ENCODE measurements at regions not wholly inside any gene's neighbourhood (a gene's known extent, or its start where the extent isn't known, plus 50 kb on each side); places are given as distances from the start of the nearest gene placed in this dataset.

DNA sequence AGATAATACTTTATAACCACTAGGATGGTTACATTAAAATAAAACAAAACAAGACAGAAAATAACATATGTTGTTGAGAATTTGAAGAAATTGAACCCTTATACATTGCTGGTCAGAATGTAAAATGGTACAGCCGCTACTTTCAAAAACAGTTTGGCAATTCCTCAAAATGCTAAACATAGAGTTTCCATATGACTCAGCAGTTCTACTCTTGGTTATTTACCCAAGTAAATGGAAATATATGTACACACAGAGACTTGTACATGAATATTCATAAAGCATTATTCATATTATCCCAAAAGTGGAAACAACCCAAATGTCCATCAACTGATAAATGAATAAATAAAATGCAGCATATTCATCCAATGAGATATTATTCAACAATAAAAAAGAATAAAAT, 92.5 kb upstream of the LRATD1 start:
- Mint-ChIP-seq H3K9me3 (peaks cover 9% of the 10 kb centered on the region), H3K4me3 (no peak overlapping the region), H3K27ac (no peak overlapping the region), H3K4me1 (no peaks in the 10 kb centered on the region), H3K27me3 (ENCODE audit: insufficient read depth, low read depth) (no peaks in the 10 kb centered on the region), H3K36me3 (peaks cover 2% of the 10 kb centered on the region)
- no peak overlapping the region for H3K27ac ChIP-seq
- no peak overlapping the region for H3K4me3 ChIP-seq
- H3F3A ChIP-seq (ENCODE audit: low read depth), result no peaks in the 10 kb centered on the region
- no peak for TF ChIP-seq EZH2phosphoT487 (IDR thresholded peaks at IDR 0.05)
- no peaks in the 10 kb centered on the region for H3K9me3 ChIP-seq (ENCODE audit: low read depth)
- H4K20me1 ChIP-seq (ENCODE audit: low read depth), result no peaks in the 10 kb centered on the region
- H3K4me2 ChIP-seq, result no peak overlapping the region
- no peak overlapping the region for H3K9ac ChIP-seq
- H3K36me3 ChIP-seq, result no peaks in the 10 kb centered on the region
- no peaks in the 10 kb centered on the region for H3K79me2 ChIP-seq (ENCODE audit: low read depth)
- DNase-seq (ENCODE audit: low spot score), result no peak
- no peak overlapping the region for H2AFZ ChIP-seq (replicated peaks)
- H3K27me3 ChIP-seq, result no peaks in the 10 kb centered on the region
- no peaks in the 10 kb centered on the region for H3K4me1 ChIP-seq

GRCh38 chr2:14543284-14543683, 89.2 kb upstream of the LRATD1 start:
- Histone ChIP-seq H2AFZ (replicated peaks) (no peak overlapping the region), H3K36me3 (no peaks in the 10 kb centered on the region), H3K9ac (no peak overlapping the region), H3K79me2 (ENCODE audit: low read depth) (no peaks in the 10 kb centered on the region), H3K27ac (no peak overlapping the region), H3F3A (ENCODE audit: low read depth) (no peaks in the 10 kb centered on the region), H3K4me2 (no peak overlapping the region), H3K9me3 (ENCODE audit: low read depth) (no peaks in the 10 kb centered on the region), H3K27me3 (no peaks in the 10 kb centered on the region), H3K4me3 (no peak overlapping the region), H4K20me1 (ENCODE audit: low read depth) (no peaks in the 10 kb centered on the region), H3K4me1 (peaks cover 7% of the 10 kb centered on the region)
- no peak for DNase-seq (ENCODE audit: low spot score)
- Mint-ChIP-seq H3K36me3 (peaks cover 2% of the 10 kb centered on the region), H3K27me3 (ENCODE audit: insufficient read depth, low read depth) (no peaks in the 10 kb centered on the region), H3K4me3 (no peak overlapping the region), H3K9me3 (peaks cover 11% of the 10 kb centered on the region), H3K4me1 (peaks cover 3% of the 10 kb centered on the region), H3K27ac (no peak overlapping the region)
- no peak for TF ChIP-seq EZH2 (IDR thresholded peaks at IDR 0.05)
- no peak for TF ChIP-seq CTCF (IDR thresholded peaks at IDR 0.05)
- TF ChIP-seq EZH2phosphoT487 (IDR thresholded peaks at IDR 0.05), result no peak

- Histone ChIP-seq H3K36me3 (no peaks in the 10 kb centered on the region), H3K9ac (no peak overlapping the region), H3K27me3 (no peaks in the 10 kb centered on the region), H3K4me2 (no peak overlapping the region), H3K27ac (no peak overlapping the region), H3K9me3 (ENCODE audit: low read depth) (no peaks in the 10 kb centered on the region), H3F3A (ENCODE audit: low read depth) (no peaks in the 10 kb centered on the region), H3K79me2 (ENCODE audit: low read depth) (no peaks in the 10 kb centered on the region), H3K4me1 (peaks cover 7% of the 10 kb centered on the region), H2AFZ (replicated peaks) (no peak overlapping the region), H3K4me3 (no peak overlapping the region), H4K20me1 (ENCODE audit: low read depth) (no peaks in the 10 kb centered on the region)
- Mint-ChIP-seq H3K27me3 (ENCODE audit: insufficient read depth, low read depth) (no peaks in the 10 kb centered on the region), H3K9me3 (peaks cover 11% of the 10 kb centered on the region), H3K36me3 (peaks cover 2% of the 10 kb centered on the region), H3K27ac (no peak overlapping the region), H3K4me3 (no peak overlapping the region), H3K4me1 (peaks cover 3% of the 10 kb centered on the region)
- no peak for DNase-seq (ENCODE audit: low spot score)
- TF ChIP-seq EZH2phosphoT487 (IDR thresholded peaks at IDR 0.05) (no peak), EZH2 (IDR thresholded peaks at IDR 0.05) (no peak), CTCF (IDR thresholded peaks at IDR 0.05) (no peak)
Measured at GRCh38 chr2:14544247-14544646, 88.3 kb upstream of the LRATD1 start.

DNA sequence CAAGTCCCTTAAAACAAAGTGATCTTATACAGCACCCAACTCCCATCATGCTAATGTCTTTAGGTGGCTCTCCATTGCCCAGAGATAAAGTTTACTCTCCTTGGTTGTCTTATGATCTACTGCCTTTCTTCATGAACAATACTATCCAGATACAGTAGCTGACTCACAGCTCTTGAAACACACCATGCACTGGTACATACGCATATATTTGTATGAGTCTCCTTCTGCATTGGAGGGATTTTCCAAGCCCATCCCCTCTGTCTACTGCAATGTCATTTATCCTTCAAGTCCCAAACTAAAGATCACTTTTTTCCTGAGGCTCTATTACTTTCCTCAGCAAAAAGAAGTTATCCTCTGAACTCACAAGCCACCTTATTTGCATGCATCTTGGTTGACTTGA, 84.7 kb upstream of the LRATD1 start:
- H3K9ac ChIP-seq, result no peak overlapping the region
- TF ChIP-seq EZH2phosphoT487 (IDR thresholded peaks at IDR 0.05) (no peak), CTCF (IDR thresholded peaks at IDR 0.05) (no peak), EZH2 (IDR thresholded peaks at IDR 0.05) (no peak)
- peaks cover 9% of the 10 kb centered on the region for H3K9me3 Mint-ChIP-seq
- no peak overlapping the region for H2AFZ ChIP-seq (replicated peaks)
- H3K4me1 ChIP-seq, result peaks cover 7% of the 10 kb centered on the region
- H3K4me1 Mint-ChIP-seq, result peaks cover 3% of the 10 kb centered on the region
- H3K27me3 ChIP-seq, result no peaks in the 10 kb centered on the region
- H3K36me3 ChIP-seq, result no peaks in the 10 kb centered on the region
- H3K4me3 Mint-ChIP-seq, result no peak overlapping the region
- no peaks in the 10 kb centered on the region for H3F3A ChIP-seq (ENCODE audit: low read depth)
- H3K27me3 Mint-ChIP-seq (ENCODE audit: insufficient read depth, low read depth), result no peaks in the 10 kb centered on the region
- H3K79me2 ChIP-seq (ENCODE audit: low read depth), result no peaks in the 10 kb centered on the region
- no peak overlapping the region for H3K4me3 ChIP-seq
- H3K36me3 Mint-ChIP-seq, result peaks cover 2% of the 10 kb centered on the region
- H3K9me3 ChIP-seq (ENCODE audit: low read depth), result no peaks in the 10 kb centered on the region
- H3K4me2 ChIP-seq, result no peak overlapping the region
- H3K27ac ChIP-seq, result no peak overlapping the region
- H3K27ac Mint-ChIP-seq, result no peak overlapping the region
- no peaks in the 10 kb centered on the region for H4K20me1 ChIP-seq (ENCODE audit: low read depth)
- DNase-seq (ENCODE audit: low spot score), result no peak
